Inferior parietal cortex (tissue), 1 donor: ENCODE measurements at regions not wholly inside any gene's neighbourhood (a gene's known extent, or its start where the extent isn't known, plus 50 kb on each side); places are given as distances from the start of the nearest gene placed in this dataset.
"Not testable (repeated sequence)": the region's sequence is repeated elsewhere in the genome, so short reads cannot be mapped to it uniquely, and the experiment has no call there.

Source experiments
- DNase-seq: peaks from one replicate; pipeline ENCODE4 v3.0.0-alpha.2; 2016; ENCODE audit errors: extremely low spot score

GRCh38 chr12:105481392-105482300 is 151.2 kb downstream of the C12orf75 start:
- DNase-seq, result no peak

- DNase-seq, result no peak
Measured at GRCh38 chr12:105482951-105483350, 152.5 kb downstream of the C12orf75 start.

- no peak for DNase-seq
Measured at GRCh38 chr12:105483691-105484090, 153.2 kb downstream of the C12orf75 start.

- no peak for DNase-seq
Measured at GRCh38 chr12:105485321-105485910, 154.9 kb downstream of the C12orf75 start.

GRCh38 chr12:105485921-105486320 is 155.4 kb downstream of the C12orf75 start:
- DNase-seq, result no peak

- DNase-seq, result no peak
Measured at GRCh38 chr12:105487963-105488362, 157.5 kb downstream of the C12orf75 start.

- no peak for DNase-seq
Measured at GRCh38 chr12:105492591-105493545, 162.4 kb downstream of the C12orf75 start.

- no peak for DNase-seq
Measured at GRCh38 chr12:105499205-105499604, 168.7 kb downstream of the C12orf75 start.

- DNase-seq, result not testable (repeated sequence)
Measured at GRCh38 chr12:105500676-105501075, 170.2 kb downstream of the C12orf75 start.

GRCh38 chr12:105502426-105502930 is 172.0 kb downstream of the C12orf75 start:
- DNase-seq, result no peak

- DNase-seq, result no peak
Measured at GRCh38 chr12:105503619-105504018, 173.1 kb downstream of the C12orf75 start.

GRCh38 chr12:105504286-105504685 is 173.8 kb downstream of the C12orf75 start:
- no peak for DNase-seq

- no peak for DNase-seq
Measured at GRCh38 chr12:105506678-105507310, 176.3 kb downstream of the C12orf75 start.

GRCh38 chr12:105507311-105508038 is 177.0 kb downstream of the C12orf75 start:
- DNase-seq, result no peak

- DNase-seq, result no peak
Measured at GRCh38 chr12:105508096-105508495, 177.6 kb downstream of the C12orf75 start.

- DNase-seq, result no peak
Measured at GRCh38 chr12:105510526-105510925, 180.0 kb downstream of the C12orf75 start.

- DNase-seq, result not testable (repeated sequence)
Measured at GRCh38 chr12:105512861-105513260, 182.4 kb downstream of the C12orf75 start.

- no peak for DNase-seq
Measured at GRCh38 chr12:105522166-105522825, 191.8 kb downstream of the C12orf75 start.

GRCh38 chr12:105523164-105524057 is 192.9 kb downstream of the C12orf75 start:
- no peak for DNase-seq
